ENCODE measurements at regions not wholly inside any gene's neighbourhood (a gene's known extent, or its start where the extent isn't known, plus 50 kb on each side); places are given as distances from the start of the nearest gene placed in this dataset.
A peak's percentile ranks its signal among the peaks of the same experiment; 100 is the strongest.

- H3K36me3 Mint-ChIP-seq, result no peaks in the 10 kb centered on the region
- no peaks in the 10 kb centered on the region for H3K9me3 Mint-ChIP-seq
- no peak overlapping the region for H3K4me3 Mint-ChIP-seq
- DNase-seq (ENCODE audit: low spot score), result no peak
- POLR2A ChIA-PET, result no interaction called here
- no peak overlapping the region for H3K27ac Mint-ChIP-seq
- no peak for ATAC-seq
- no peak for TF ChIP-seq SOX15 (CRISPR knock-in tag; IDR thresholded peaks at IDR 0.05)
- TF ChIP-seq IRF1 (CRISPR knock-in tag; IDR thresholded peaks at IDR 0.05), result no peak
- no peak for TF ChIP-seq ZNF396 (CRISPR knock-in tag; IDR thresholded peaks at IDR 0.05; ENCODE audit: borderline replicate concordance)
- no peak for TF ChIP-seq ARID4B (CRISPR knock-in tag; IDR thresholded peaks at IDR 0.05; ENCODE audit: borderline replicate concordance)
- TF ChIP-seq PRRX2 (CRISPR knock-in tag; IDR thresholded peaks at IDR 0.05), result no peak
- TF ChIP-seq HMGXB4 (CRISPR knock-in tag; IDR thresholded peaks at IDR 0.05), result no peak
- no peak for TF ChIP-seq RORB (CRISPR knock-in tag; IDR thresholded peaks at IDR 0.05)
- no peak for TF ChIP-seq GRHL2 (CRISPR knock-in tag; IDR thresholded peaks at IDR 0.05; ENCODE audit: insufficient replicate concordance, severe bottlenecking)
- no peak for TF ChIP-seq SMAD3 (CRISPR knock-in tag; IDR thresholded peaks at IDR 0.05; ENCODE audit: borderline replicate concordance)
- H3K27me3 Mint-ChIP-seq (ENCODE audit: low read depth), result no peaks in the 10 kb centered on the region
- CTCF ChIA-PET, result no interaction called here
- H3K4me1 Mint-ChIP-seq, result peaks cover 42% of the 10 kb centered on the region
These were observed 782.4 kb upstream of the WWC1 start for GRCh38 chr5:167509076-167509475.

GRCh38 chr5:167511276-167511675, 780.2 kb upstream of the WWC1 start:
- no peak for DNase-seq (ENCODE audit: low spot score)
- no peaks in the 10 kb centered on the region for H3K9me3 Mint-ChIP-seq
- no peaks in the 10 kb centered on the region for H3K27me3 Mint-ChIP-seq (ENCODE audit: low read depth)
- ChIA-PET POLR2A (no interaction called here), CTCF (interaction anchor here (2.5 kb wide), 1 partner anchor 17 kb away, joined by 10 read pairs; no protein-coding TSS in a partner anchor)
- H3K4me3 Mint-ChIP-seq, result no peak overlapping the region
- peak; percentile 99 for ATAC-seq
- H3K27ac Mint-ChIP-seq, result peak overlapping the region; percentile 90
- H3K4me1 Mint-ChIP-seq, result peaks cover 43% of the 10 kb centered on the region
- H3K36me3 Mint-ChIP-seq, result no peaks in the 10 kb centered on the region
- TF ChIP-seq ELF4 (CRISPR knock-in tag; IDR thresholded peaks at IDR 0.05; ENCODE audit: low read depth) (no peak), E2F5 (CRISPR knock-in tag; IDR thresholded peaks at IDR 0.05) (no peak), ZNF671 (CRISPR knock-in tag; IDR thresholded peaks at IDR 0.05) (no peak), GRHL2 (CRISPR knock-in tag; IDR thresholded peaks at IDR 0.05; ENCODE audit: insufficient replicate concordance, severe bottlenecking) (no peak), AR (CRISPR knock-in tag; IDR thresholded peaks at IDR 0.05) (no peak), NFATC4 (CRISPR knock-in tag; IDR thresholded peaks at IDR 0.05) (no peak), ZNF138 (CRISPR knock-in tag; conservative IDR thresholded peaks at IDR 0.05) (no peak), USF2 (CRISPR knock-in tag; IDR thresholded peaks at IDR 0.05) (no peak), FOXP4 (CRISPR knock-in tag; IDR thresholded peaks at IDR 0.05) (no peak), GABPB1 (CRISPR knock-in tag; IDR thresholded peaks at IDR 0.05) (no peak), ZNF263 (CRISPR knock-in tag; IDR thresholded peaks at IDR 0.05; ENCODE audit: low read depth) (no peak), PREB (CRISPR knock-in tag; IDR thresholded peaks at IDR 0.05; ENCODE audit: borderline replicate concordance) (no peak), ZNF121 (CRISPR knock-in tag; IDR thresholded peaks at IDR 0.05) (no peak)
